GM12891 (cell line): ENCODE measurements at regions not wholly inside any gene's neighbourhood (a gene's known extent, or its start where the extent isn't known, plus 50 kb on each side); places are given as distances from the start of the nearest gene placed in this dataset.

Experiments
- DNase-seq: peaks from one replicate; pipeline ENCODE4 v3.0.0; 2011; ENCODE audit warnings: low spot score; ENCODE audit not compliant: insufficient read length
- FAIRE-seq: peaks from 2 replicates; lab custom pipeline; 2011; peaks lifted over from hg19 to GRCh38; lab: Jason Lieb, UNC
- PAX5 ChIP-seq: IDR thresholded peaks from 2 replicates; pipeline ENCODE4 v1.6.1; 2011; ENCODE audit warnings: low read length, moderate library complexity, mild to moderate bottlenecking; ENCODE audit not compliant: insufficient read depth, severe bottlenecking
- POLR2A ChIP-seq: IDR thresholded peaks from 2 replicates; pipeline ENCODE4 v1.6.1; 2011; ENCODE audit warnings: low read depth, low read length, control low read depth
- POLR2AphosphoS5 ChIP-seq: IDR thresholded peaks from 2 replicates; pipeline ENCODE4 v1.6.1; 2011; ENCODE audit warnings: low read depth, low read length, control low read depth
- POU2F2 ChIP-seq: IDR thresholded peaks from 2 replicates; pipeline ENCODE4 v1.6.1; 2011; ENCODE audit warnings: low read depth, mild to moderate bottlenecking, control low read depth, low read length, moderate library complexity
- SPI1 ChIP-seq: IDR thresholded peaks from 2 replicates; pipeline ENCODE4 v1.6.1; 2011; ENCODE audit warnings: low read depth, low read length, control low read depth
- TAF1 ChIP-seq: IDR thresholded peaks from 2 replicates; pipeline ENCODE4 v1.6.1; 2011; ENCODE audit warnings: low read depth, low read length, control low read depth

GRCh38 chr9:91039125-91039834 is 237.7 kb downstream of the SYK start:
- TF ChIP-seq POLR2AphosphoS5, result no peak
- no peak for TF ChIP-seq SPI1
- TF ChIP-seq POU2F2, result no peak
- no peak for TF ChIP-seq PAX5
- TF ChIP-seq TAF1, result no peak
- TF ChIP-seq POLR2A, result no peak
- DNase-seq (no peak), FAIRE-seq (no peak)

GRCh38 chr9:91039835-91040140 is 238.2 kb downstream of the SYK start:
- FAIRE-seq (no peak), DNase-seq (no peak)
- TF ChIP-seq POLR2AphosphoS5 (no peak), TAF1 (no peak), POLR2A (no peak), PAX5 (no peak), SPI1 (no peak), POU2F2 (no peak)

DNA sequence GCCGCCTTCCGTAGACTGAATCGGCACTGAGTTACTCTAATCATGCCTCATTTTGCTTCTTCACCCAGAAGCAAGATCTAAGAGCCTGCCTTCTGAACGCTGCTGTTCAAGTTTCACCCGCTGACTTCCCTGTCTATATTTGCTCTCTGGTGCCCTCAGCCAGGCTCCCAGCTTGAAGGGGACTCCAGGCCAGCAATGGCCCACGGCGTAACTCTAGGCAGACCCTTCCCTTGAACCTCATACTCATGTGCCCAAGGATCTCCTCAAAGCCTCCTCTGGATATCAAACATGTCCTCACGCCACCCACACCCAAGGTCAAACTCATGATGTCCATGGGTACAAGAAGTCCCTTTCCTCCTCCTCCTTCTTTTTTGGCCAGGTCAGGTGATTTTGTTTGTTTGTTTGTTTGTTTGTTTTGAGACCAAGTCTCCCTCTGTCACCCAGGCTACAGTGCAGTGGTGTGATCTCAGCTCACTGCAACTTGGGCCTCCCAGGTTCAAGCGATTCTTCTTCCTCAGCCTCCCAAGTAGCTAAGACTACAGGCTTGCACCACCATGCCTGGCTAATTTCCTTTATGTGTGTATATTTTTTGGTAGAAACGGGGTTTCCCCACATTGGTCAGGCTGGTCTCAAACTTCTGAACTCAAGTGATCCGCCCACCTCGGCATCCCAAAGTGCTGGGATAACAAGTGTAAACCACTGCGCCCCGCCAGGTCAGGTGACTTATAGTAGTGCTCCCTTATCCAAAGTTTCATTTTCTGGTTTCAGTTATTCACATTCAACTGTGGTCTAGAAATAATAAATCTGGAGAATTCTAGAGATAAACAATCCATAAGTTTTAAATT is 239.0 kb downstream of the SYK start:
- DNase-seq, result no peak
- FAIRE-seq, result no peak
- TF ChIP-seq TAF1 (no peak), POU2F2 (no peak), SPI1 (no peak), POLR2AphosphoS5 (no peak), PAX5 (no peak), POLR2A (no peak)

DNA sequence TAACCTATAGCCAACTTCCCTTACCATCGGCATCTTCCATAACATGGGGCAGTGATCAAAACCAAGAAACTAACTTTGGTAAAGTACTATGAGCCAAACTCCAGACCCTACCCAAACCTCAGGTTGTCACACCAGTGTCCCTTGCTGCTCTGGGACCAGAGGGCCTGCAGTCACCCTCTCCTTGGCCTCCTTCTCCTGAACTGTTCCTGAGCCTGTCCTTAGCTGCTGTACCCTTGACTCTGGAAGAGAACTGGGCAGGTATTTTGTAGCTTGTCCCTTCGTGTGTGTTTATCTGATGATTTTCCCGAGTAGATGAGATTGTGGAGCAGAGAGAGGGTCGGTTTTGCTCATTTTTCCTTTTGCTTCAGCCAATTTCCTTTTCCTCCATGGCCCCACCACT is 240.4 kb downstream of the SYK start:
- no peak for TF ChIP-seq POLR2A
- TF ChIP-seq POU2F2, result no peak
- TF ChIP-seq SPI1, result no peak
- no peak for TF ChIP-seq PAX5
- TF ChIP-seq TAF1, result no peak
- no peak for TF ChIP-seq POLR2AphosphoS5
- DNase-seq, result no peak

GRCh38 chr9:91042541-91042940 is 240.9 kb downstream of the SYK start:
- TF ChIP-seq POLR2A (no peak), SPI1 (no peak), POLR2AphosphoS5 (no peak), TAF1 (no peak), POU2F2 (no peak)
- no peak for FAIRE-seq
- no peak for DNase-seq

More for the DNA sequence above, 240.4 kb downstream of the SYK start:
- FAIRE-seq, result no peak

GRCh38 chr9:91043056-91043810 is 241.6 kb downstream of the SYK start:
- FAIRE-seq (no peak), DNase-seq (no peak)
- TF ChIP-seq PAX5 (no peak), POU2F2 (no peak), SPI1 (no peak)

GRCh38 chr9:91043811-91044175 is 242.2 kb downstream of the SYK start:
- FAIRE-seq, result no peak
- no peak for TF ChIP-seq TAF1
- TF ChIP-seq SPI1, result no peak
- DNase-seq, result no peak

DNA sequence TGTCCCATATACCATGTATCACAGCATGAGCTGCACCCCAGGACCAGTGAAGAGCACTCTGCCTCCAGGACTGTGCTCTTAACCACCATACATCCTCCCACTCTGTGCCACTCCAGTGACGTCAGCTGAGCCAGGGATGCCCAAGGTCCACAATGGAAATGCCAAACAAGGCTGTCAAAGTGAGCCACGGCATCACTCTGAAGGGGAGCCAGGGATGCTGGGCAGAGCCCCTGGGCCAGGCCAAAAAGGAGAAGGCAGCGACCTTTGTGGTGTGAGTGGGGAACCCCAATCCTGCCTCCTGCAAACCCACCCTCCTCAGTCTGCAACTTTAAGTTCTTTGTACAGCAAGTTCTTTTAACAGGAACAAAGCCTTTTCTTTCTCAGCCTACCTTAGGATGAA is 242.7 kb downstream of the SYK start:
- FAIRE-seq (no peak), DNase-seq (no peak)
- no peak for TF ChIP-seq POU2F2
- TF ChIP-seq TAF1, result no peak
- TF ChIP-seq SPI1, result no peak
- TF ChIP-seq PAX5, result no peak
- TF ChIP-seq POLR2A, result no peak
- no peak for TF ChIP-seq POLR2AphosphoS5

DNA sequence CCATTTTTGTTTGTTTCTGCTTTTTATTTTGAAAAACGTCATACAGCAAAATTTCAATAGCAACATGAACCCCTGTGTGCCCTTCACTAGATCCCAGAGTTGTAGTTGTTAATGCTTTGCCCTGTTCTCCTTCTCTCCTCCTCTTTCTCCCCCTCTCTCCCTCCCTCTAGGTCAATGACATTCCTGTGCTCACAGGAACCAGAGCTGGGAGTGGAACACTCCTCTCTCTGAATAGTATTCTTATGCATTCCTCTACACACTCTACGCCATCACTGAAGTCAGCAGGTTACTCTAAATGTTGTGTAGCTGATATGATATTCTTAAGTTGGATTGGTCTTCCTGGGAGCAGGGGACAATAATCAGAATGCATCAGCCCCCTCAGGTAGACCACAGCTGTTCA is 243.4 kb downstream of the SYK start:
- no peak for TF ChIP-seq POU2F2
- no peak for TF ChIP-seq POLR2A
- no peak for TF ChIP-seq PAX5
- no peak for DNase-seq
- no peak for FAIRE-seq

- DNase-seq, result no peak
- no peak for FAIRE-seq
- TF ChIP-seq POLR2AphosphoS5 (no peak), SPI1 (no peak), PAX5 (no peak), TAF1 (no peak), POLR2A (no peak), POU2F2 (no peak)
These were observed 245.9 kb downstream of the SYK start for GRCh38 chr9:91047529-91047928.
